ENCODE measurements at regions not wholly inside any gene's neighbourhood (a gene's known extent, or its start where the extent isn't known, plus 50 kb on each side); places are given as distances from the start of the nearest gene placed in this dataset.

- DNase-seq: no peak
Observed at GRCh38 chr3:1955750-1956149, 142.9 kb upstream of the CNTN4 start.

- no peak for DNase-seq
Observed at GRCh38 chr3:1960506-1960905, 138.2 kb upstream of the CNTN4 start.

GRCh38 chr3:1962396-1963088 lies 136.1 kb upstream of the CNTN4 start:
- no peak for DNase-seq

- DNase-seq: no peak
Observed at GRCh38 chr3:1963896-1964295, 134.8 kb upstream of the CNTN4 start.

GRCh38 chr3:1967525-1967924 lies 131.1 kb upstream of the CNTN4 start:
- no peak for DNase-seq

GRCh38 chr3:1969281-1969680 lies 129.4 kb upstream of the CNTN4 start:
- no peak for DNase-seq

- DNase-seq: no peak
Observed at GRCh38 chr3:1971780-1972179, 126.9 kb upstream of the CNTN4 start.

GRCh38 chr3:1979961-1980615 lies 118.6 kb upstream of the CNTN4 start:
- DNase-seq: no peak

GRCh38 chr3:1987980-1988379 lies 110.7 kb upstream of the CNTN4 start:
- DNase-seq: no peak

GRCh38 chr3:1998739-1999138 lies 99.9 kb upstream of the CNTN4 start:
- DNase-seq: no peak

- DNase-seq: no peak
Observed at GRCh38 chr3:2001306-2002108, 97.2 kb upstream of the CNTN4 start.

GRCh38 chr3:2023959-2024358 lies 74.7 kb upstream of the CNTN4 start:
- DNase-seq: no peak

GRCh38 chr3:2024713-2025112 lies 74.0 kb upstream of the CNTN4 start:
- no peak for DNase-seq

- no peak for DNase-seq
Observed at GRCh38 chr3:2029559-2029958, 69.1 kb upstream of the CNTN4 start.

- DNase-seq: no peak
Observed at GRCh38 chr3:2036076-2036475, 62.6 kb upstream of the CNTN4 start.

GRCh38 chr3:2041931-2042330 lies 56.7 kb upstream of the CNTN4 start:
- DNase-seq: no peak
